PC-3 (cell line): ENCODE measurements at regions not wholly inside any gene's neighbourhood (a gene's known extent, or its start where the extent isn't known, plus 50 kb on each side); places are given as distances from the start of the nearest gene placed in this dataset.

Source experiments
- ATAC-seq: fragments of 200-7000 bp; cut with Tn5 transposase; 2 replicates; pipeline ENCODE4 v1.9.1; 2020; ENCODE audit warnings: mild to moderate bottlenecking, moderate library complexity
- BruUV-seq: library from RNA; stranded (reverse); fragments of 400-500 nt; replicated peaks from 2 replicates; lab custom pipeline; 2021; lab: Mats Ljungman, UMichigan
- CTCF ChIA-PET: fragments of 300-600 bp; sonication (Branson Sonifier 250); formaldehyde crosslinking; loops from one replicate; lab custom pipeline; 2022; ENCODE audit warnings: antibody characterized with exemption; lab: Charles Lee
- POLR2A ChIA-PET: fragments of 300-600 bp; sonication (Branson Sonifier 250); formaldehyde crosslinking; loops from one replicate; lab custom pipeline; 2022; ENCODE audit warnings: antibody characterized with exemption; ENCODE audit not compliant: unreplicated experiment; lab: Charles Lee
- DNase-seq: peaks from one replicate; pipeline ENCODE4 v3.0.0-alpha.2; 2015
- H2AFZ ChIP-seq: fragments of 300-600 bp; sonication (generic); 2 replicates; pipeline ENCODE4 v1.6.0; 2016; ENCODE audit warnings: antibody characterized with exemption, low read length
- H3F3A ChIP-seq: fragments of 300-600 bp; sonication (generic); one replicate; pipeline ENCODE4 v1.6.0; 2017; ENCODE audit warnings: antibody characterized with exemption, low read length, control low read depth, mild to moderate bottlenecking; ENCODE audit not compliant: unreplicated experiment
- H3K27ac ChIP-seq: fragments of 300-600 bp; sonication (generic); 2 replicates; pipeline ENCODE4 v1.5.1; 2016; ENCODE audit warnings: mild to moderate bottlenecking, low read length
- H3K27me3 ChIP-seq: fragments of 300-600 bp; sonication (generic); 2 replicates; pipeline ENCODE4 v1.6.1; 2016; ENCODE audit warnings: low read length, mixed read lengths
- H3K36me3 ChIP-seq: fragments of 300-600 bp; sonication (generic); 2 replicates; pipeline ENCODE4 v1.6.1; 2016; ENCODE audit warnings: low read depth, mixed run types, low read length, mixed read lengths
- H3K4me1 ChIP-seq: fragments of 300-600 bp; sonication (generic); 2 replicates; pipeline ENCODE4 v1.5.1; 2016; ENCODE audit warnings: low read length; ENCODE audit not compliant: insufficient read depth
- H3K4me2 ChIP-seq: fragments of 300-600 bp; sonication (generic); 2 replicates; pipeline ENCODE4 v1.6.0; 2016; ENCODE audit warnings: low read length
- H3K4me3 ChIP-seq: fragments of 300-600 bp; sonication (generic); 2 replicates; pipeline ENCODE4 v1.5.1; 2016; ENCODE audit warnings: mild to moderate bottlenecking, low read length, mixed read lengths
- H3K79me2 ChIP-seq: fragments of 300-600 bp; sonication (generic); 2 replicates; pipeline ENCODE4 v1.6.1; 2017; ENCODE audit warnings: low read length, mixed read lengths
- H3K9ac ChIP-seq: fragments of 300-600 bp; sonication (generic); 2 replicates; pipeline ENCODE4 v1.6.0; 2016; ENCODE audit warnings: mild to moderate bottlenecking, low read length
- H3K9me2 ChIP-seq: fragments of 300-600 bp; sonication (generic); replicated peaks from 2 replicates; pipeline ENCODE4 v1.6.1; 2016; ENCODE audit warnings: mixed run types, low read length, mixed read lengths
- H3K9me3 ChIP-seq: fragments of 300-600 bp; sonication (generic); 2 replicates; pipeline ENCODE4 v1.6.1; 2016; ENCODE audit warnings: low read length, mixed read lengths
- H4K20me1 ChIP-seq: fragments of 300-600 bp; sonication (generic); 2 replicates; pipeline ENCODE4 v1.6.1; 2016; ENCODE audit warnings: low read length, mixed read lengths
- CTCF ChIP-seq: fragments of 300-600 bp; sonication (generic); conservative IDR thresholded peaks from 2 replicates; pipeline ENCODE4 v1.5.1; 2017; ENCODE audit warnings: antibody characterized with exemption, low read depth, mild to moderate bottlenecking, low read length
- EZH2 ChIP-seq: fragments of 300-600 bp; sonication (generic); IDR thresholded peaks from one replicate; pipeline ENCODE4 v1.6.1; 2017; ENCODE audit warnings: antibody characterized with exemption, mild to moderate bottlenecking, low read length; ENCODE audit not compliant: unreplicated experiment
- EZH2phosphoT487 ChIP-seq: fragments of 300-600 bp; sonication (generic); IDR thresholded peaks from 2 replicates; pipeline ENCODE4 v1.6.1; 2018; ENCODE audit warnings: mild to moderate bottlenecking, antibody characterized with exemption, low read length, borderline replicate concordance
- intact Hi-C: fragments of 100-400 bp; cut with micrococcal nuclease; formaldehyde crosslinking; loops from 2 replicates; pipeline ENCODE4 v1.9.0; 2023

- Histone ChIP-seq H3K79me2 (no peaks in the 10 kb centered on the region), H3K36me3 (no peaks in the 10 kb centered on the region), H2AFZ (no peak overlapping the region), H3K4me1 (no peaks in the 10 kb centered on the region), H3K9me2 (no peaks in the 10 kb centered on the region), H3K9me3 (no peaks in the 10 kb centered on the region), H3F3A (no peaks in the 10 kb centered on the region), H3K27me3 (no peaks in the 10 kb centered on the region), H3K27ac (no peak overlapping the region), H4K20me1 (no peaks in the 10 kb centered on the region), H3K9ac (no peak overlapping the region), H3K4me3 (no peak overlapping the region), H3K4me2 (no peak overlapping the region)
- no TSS peak for BruUV-seq
- no peak for DNase-seq
- ChIA-PET CTCF (no interaction called here), POLR2A (no interaction called here)
- TF ChIP-seq CTCF (no peak), EZH2 (no peak), EZH2phosphoT487 (no peak)
- no peak for ATAC-seq
- intact Hi-C loops: no loop called here
These were observed 500.2 kb downstream of the CDH9 start for GRCh38 chr5:26538226-26538625.

GRCh38 chr5:26535215-26535614, 503.2 kb downstream of the CDH9 start:
- no peaks in the 10 kb centered on the region for H3K9me3 ChIP-seq
- H3K4me2 ChIP-seq: no peak overlapping the region
- H3F3A ChIP-seq: no peaks in the 10 kb centered on the region
- no peaks in the 10 kb centered on the region for H3K4me1 ChIP-seq
- ATAC-seq (no peak), DNase-seq (no peak)
- no peak overlapping the region for H3K4me3 ChIP-seq
- no peak for TF ChIP-seq EZH2phosphoT487
- TF ChIP-seq CTCF: no peak
- no peak for TF ChIP-seq EZH2
- H2AFZ ChIP-seq: no peak overlapping the region
- H3K9me2 ChIP-seq: no peaks in the 10 kb centered on the region
- no peaks in the 10 kb centered on the region for H3K79me2 ChIP-seq
- CTCF ChIA-PET: no interaction called here
- POLR2A ChIA-PET: no interaction called here
- H3K36me3 ChIP-seq: no peaks in the 10 kb centered on the region
- no peaks in the 10 kb centered on the region for H3K27me3 ChIP-seq
- no peak overlapping the region for H3K9ac ChIP-seq
- no peaks in the 10 kb centered on the region for H4K20me1 ChIP-seq
- no peak overlapping the region for H3K27ac ChIP-seq
- BruUV-seq: no TSS peak
- intact Hi-C loops: no loop called here

- ATAC-seq: no peak; the same call in 1 of the 2 replicates
- H2AFZ ChIP-seq: no peak overlapping the region
- H3F3A ChIP-seq: no peaks in the 10 kb centered on the region
- H3K4me1 ChIP-seq: no peaks in the 10 kb centered on the region
- CTCF ChIA-PET: no interaction called here
- H3K9ac ChIP-seq: no peak overlapping the region
- H3K9me2 ChIP-seq: no peaks in the 10 kb centered on the region
- H3K36me3 ChIP-seq: no peaks in the 10 kb centered on the region
- intact Hi-C loops: no loop called here
- no peak overlapping the region for H3K4me3 ChIP-seq
- H3K27me3 ChIP-seq: no peaks in the 10 kb centered on the region
- H4K20me1 ChIP-seq: no peaks in the 10 kb centered on the region
- POLR2A ChIA-PET: no interaction called here
- BruUV-seq: no TSS peak
- TF ChIP-seq EZH2phosphoT487: no peak
- TF ChIP-seq EZH2: no peak
- no peak for TF ChIP-seq CTCF
- no peak overlapping the region for H3K27ac ChIP-seq
- H3K4me2 ChIP-seq: no peak overlapping the region
- no peak for DNase-seq
- H3K9me3 ChIP-seq: no peaks in the 10 kb centered on the region
- no peaks in the 10 kb centered on the region for H3K79me2 ChIP-seq
These were observed 508.1 kb downstream of the CDH9 start for GRCh38 chr5:26530305-26530704.
